ENCODE measurements at regions not wholly inside any gene's neighbourhood (a gene's known extent, or its start where the extent isn't known, plus 50 kb on each side); places are given as distances from the start of the nearest gene placed in this dataset.
"Not testable (repeated sequence)": the region's sequence is repeated elsewhere in the genome, so short reads cannot be mapped to it uniquely, and the experiment has no call there.

DNA sequence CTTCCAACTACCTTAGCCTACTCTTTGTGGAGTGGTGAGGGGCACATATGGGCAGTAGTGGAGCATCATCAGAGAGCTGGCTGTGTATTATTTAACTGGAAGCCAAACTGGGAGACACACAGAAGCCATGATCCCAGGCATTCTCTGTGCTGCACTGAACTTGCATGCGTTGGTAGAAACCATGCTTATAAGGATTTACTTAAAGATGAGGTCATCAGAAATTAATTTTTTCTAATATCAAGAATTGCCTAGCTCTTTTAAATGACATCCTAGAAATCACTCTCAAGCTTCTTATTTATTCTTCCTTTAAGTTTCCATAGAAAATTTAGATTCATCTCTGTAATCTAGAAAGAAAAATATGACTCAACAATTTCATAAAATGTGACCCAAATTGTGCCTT is 136.2 kb downstream of the KCNK1 start:
- Mint-ChIP-seq H3K36me3 (ENCODE audit: low read depth) (no peaks in the 10 kb centered on the region), H3K4me1 (ENCODE audit: low read depth) (no peaks in the 10 kb centered on the region), H3K27ac (no peak overlapping the region), H3K27me3 (peaks cover 17% of the 10 kb centered on the region), H3K4me3 (no peak overlapping the region), H3K9me3 (no peaks in the 10 kb centered on the region)
- no peak for DNase-seq

DNA sequence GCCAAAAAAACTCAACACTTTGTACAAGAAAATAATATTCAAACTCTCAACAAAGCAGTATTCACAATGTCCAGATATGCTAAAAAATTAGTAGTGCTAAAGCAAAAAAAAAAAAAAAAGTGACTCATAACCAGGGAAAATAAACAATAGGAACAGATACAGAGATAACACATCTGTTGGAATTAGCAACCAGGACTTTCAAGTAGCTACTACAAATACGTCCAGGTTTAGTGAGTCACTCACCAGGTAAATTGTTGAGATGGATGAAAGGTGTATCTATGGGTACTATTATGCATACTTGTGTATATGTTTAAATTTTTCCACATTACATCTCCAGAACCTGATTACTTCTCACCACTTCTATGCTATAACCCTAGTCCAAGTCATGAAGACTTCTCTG is 144.8 kb upstream of the SLC35F3 start:
- Mint-ChIP-seq H3K4me3 (no peak overlapping the region), H3K9me3 (no peaks in the 10 kb centered on the region), H3K4me1 (ENCODE audit: low read depth) (no peaks in the 10 kb centered on the region), H3K27me3 (peaks cover 18% of the 10 kb centered on the region), H3K27ac (no peak overlapping the region), H3K36me3 (ENCODE audit: low read depth) (no peaks in the 10 kb centered on the region)
- DNase-seq = no peak

GRCh38 chr1:233764304-233764703 is 140.2 kb upstream of the SLC35F3 start:
- H3K36me3 Mint-ChIP-seq (ENCODE audit: low read depth); DNase-seq; H3K4me3 Mint-ChIP-seq; H3K4me1 Mint-ChIP-seq (ENCODE audit: low read depth); H3K27ac Mint-ChIP-seq; H3K9me3 Mint-ChIP-seq: not testable (repeated sequence)
- H3K27me3 Mint-ChIP-seq = peaks cover 25% of the 10 kb centered on the region

- no peaks in the 10 kb centered on the region for H3K4me1 Mint-ChIP-seq (ENCODE audit: low read depth)
- peaks cover 2% of the 10 kb centered on the region for H3K9me3 Mint-ChIP-seq
- H3K27me3 Mint-ChIP-seq = peaks cover 20% of the 10 kb centered on the region
- H3K36me3 Mint-ChIP-seq (ENCODE audit: low read depth) = no peaks in the 10 kb centered on the region
- H3K4me3 Mint-ChIP-seq = no peak overlapping the region
- H3K27ac Mint-ChIP-seq = no peak overlapping the region
- no peak for DNase-seq
Observed at GRCh38 chr1:233777566-233777965, 126.9 kb upstream of the SLC35F3 start.

GRCh38 chr1:233780049-233780448 is 124.4 kb upstream of the SLC35F3 start:
- H3K4me3 Mint-ChIP-seq = no peak overlapping the region
- peaks cover 15% of the 10 kb centered on the region for H3K27me3 Mint-ChIP-seq
- no peaks in the 10 kb centered on the region for H3K4me1 Mint-ChIP-seq (ENCODE audit: low read depth)
- DNase-seq = no peak
- peaks cover 2% of the 10 kb centered on the region for H3K9me3 Mint-ChIP-seq
- H3K27ac Mint-ChIP-seq = no peak overlapping the region
- no peaks in the 10 kb centered on the region for H3K36me3 Mint-ChIP-seq (ENCODE audit: low read depth)

GRCh38 chr1:233782937-233783586 is 121.4 kb upstream of the SLC35F3 start:
- DNase-seq = no peak
- H3K27ac Mint-ChIP-seq = no peak overlapping the region
- no peak overlapping the region for H3K4me3 Mint-ChIP-seq
- peaks cover 10% of the 10 kb centered on the region for H3K27me3 Mint-ChIP-seq
- no peaks in the 10 kb centered on the region for H3K36me3 Mint-ChIP-seq (ENCODE audit: low read depth)
- peaks cover 2% of the 10 kb centered on the region for H3K9me3 Mint-ChIP-seq
- no peaks in the 10 kb centered on the region for H3K4me1 Mint-ChIP-seq (ENCODE audit: low read depth)

GRCh38 chr1:233787599-233787998 is 116.9 kb upstream of the SLC35F3 start:
- H3K27ac Mint-ChIP-seq = no peak overlapping the region
- no peaks in the 10 kb centered on the region for H3K9me3 Mint-ChIP-seq
- DNase-seq = no peak
- H3K4me3 Mint-ChIP-seq = no peak overlapping the region
- H3K36me3 Mint-ChIP-seq (ENCODE audit: low read depth) = no peaks in the 10 kb centered on the region
- no peaks in the 10 kb centered on the region for H3K4me1 Mint-ChIP-seq (ENCODE audit: low read depth)
- H3K27me3 Mint-ChIP-seq = peaks cover 29% of the 10 kb centered on the region

DNA sequence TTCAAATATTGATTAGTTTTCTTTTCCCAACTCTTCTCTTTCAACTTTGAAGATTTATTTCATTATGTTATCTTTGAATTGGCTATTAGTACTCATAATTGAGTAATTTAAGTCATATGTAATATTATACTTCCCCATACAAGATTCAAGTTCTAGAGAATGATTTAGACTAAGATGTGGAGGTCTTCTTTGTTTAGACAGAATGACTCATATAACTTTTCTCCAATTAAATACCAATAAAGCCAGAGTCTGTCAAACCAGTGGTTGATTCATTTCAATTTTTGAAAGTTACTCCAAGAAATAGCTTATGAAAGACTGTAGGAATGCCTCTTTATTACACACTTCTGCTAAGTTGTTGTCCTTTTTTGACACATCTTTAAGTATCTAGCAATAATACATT is 115.8 kb upstream of the SLC35F3 start:
- no peaks in the 10 kb centered on the region for H3K36me3 Mint-ChIP-seq (ENCODE audit: low read depth)
- H3K27ac Mint-ChIP-seq = no peak overlapping the region
- no peak overlapping the region for H3K4me3 Mint-ChIP-seq
- no peaks in the 10 kb centered on the region for H3K4me1 Mint-ChIP-seq (ENCODE audit: low read depth)
- H3K9me3 Mint-ChIP-seq = no peaks in the 10 kb centered on the region
- peaks cover 29% of the 10 kb centered on the region for H3K27me3 Mint-ChIP-seq
- DNase-seq = no peak

GRCh38 chr1:233790121-233790520 is 114.4 kb upstream of the SLC35F3 start:
- H3K27me3 Mint-ChIP-seq = peaks cover 29% of the 10 kb centered on the region
- no peaks in the 10 kb centered on the region for H3K36me3 Mint-ChIP-seq (ENCODE audit: low read depth)
- H3K4me3 Mint-ChIP-seq = no peak overlapping the region
- no peaks in the 10 kb centered on the region for H3K4me1 Mint-ChIP-seq (ENCODE audit: low read depth)
- H3K9me3 Mint-ChIP-seq = no peaks in the 10 kb centered on the region
- DNase-seq = no peak
- H3K27ac Mint-ChIP-seq = no peak overlapping the region

DNA sequence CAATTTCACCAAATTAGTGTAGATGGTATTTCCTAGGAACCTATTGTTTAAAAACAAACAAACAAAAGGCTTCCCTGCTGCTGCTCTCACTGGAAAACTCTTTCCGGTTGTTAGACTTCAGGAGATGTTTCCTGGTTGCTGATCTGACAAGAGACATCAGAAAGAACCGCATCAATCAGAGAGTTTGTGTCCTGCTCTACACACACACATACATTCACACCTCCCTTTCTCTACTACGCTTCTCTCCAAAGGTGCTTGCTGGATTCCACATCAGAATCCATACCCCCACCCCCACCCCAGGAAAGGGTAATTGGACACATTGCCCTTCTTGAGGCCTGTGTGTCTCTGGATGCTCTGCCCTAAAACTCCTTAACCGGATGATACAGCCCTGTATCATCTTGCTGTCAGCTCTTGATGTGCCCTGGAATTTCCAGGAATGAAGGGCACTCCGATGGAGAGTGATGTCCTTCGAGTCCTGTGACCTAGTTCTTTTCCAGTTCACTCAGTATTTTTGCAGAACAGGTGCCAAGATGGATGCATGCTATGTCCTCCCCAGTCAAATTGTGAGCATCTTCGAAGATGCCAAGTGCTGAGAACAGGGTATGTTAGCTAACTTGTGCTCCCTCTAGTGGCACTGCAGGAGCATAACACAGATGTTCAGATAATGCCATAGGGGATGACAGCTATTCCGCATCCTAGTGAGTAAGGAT is 113.7 kb upstream of the SLC35F3 start:
- no peaks in the 10 kb centered on the region for H3K9me3 Mint-ChIP-seq
- no peaks in the 10 kb centered on the region for H3K36me3 Mint-ChIP-seq (ENCODE audit: low read depth)
- peaks cover 29% of the 10 kb centered on the region for H3K27me3 Mint-ChIP-seq
- no peak overlapping the region for H3K4me3 Mint-ChIP-seq
- H3K27ac Mint-ChIP-seq = no peak overlapping the region
- DNase-seq = peak; percentile 28
- H3K4me1 Mint-ChIP-seq (ENCODE audit: low read depth) = no peaks in the 10 kb centered on the region

DNA sequence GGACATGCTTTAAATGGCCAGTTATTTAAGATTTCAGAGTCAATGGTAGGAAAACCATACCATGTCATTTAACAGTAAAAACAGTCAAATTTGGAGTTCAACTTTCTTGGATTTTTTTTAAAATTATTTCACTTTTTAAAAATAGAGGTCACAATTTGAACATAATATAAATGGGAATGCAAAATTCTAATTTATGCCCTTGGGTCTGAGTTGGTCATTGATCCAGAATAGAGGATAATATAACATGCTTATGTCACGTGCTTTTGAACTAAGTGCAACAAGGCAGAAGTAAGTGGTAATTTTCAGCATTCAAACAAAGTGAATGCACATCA is 113.1 kb upstream of the SLC35F3 start:
- Mint-ChIP-seq H3K9me3 (no peaks in the 10 kb centered on the region), H3K27me3 (peaks cover 29% of the 10 kb centered on the region), H3K27ac (no peak overlapping the region), H3K4me1 (ENCODE audit: low read depth) (no peaks in the 10 kb centered on the region), H3K36me3 (ENCODE audit: low read depth) (no peaks in the 10 kb centered on the region), H3K4me3 (no peak overlapping the region)
- DNase-seq = no peak

DNA sequence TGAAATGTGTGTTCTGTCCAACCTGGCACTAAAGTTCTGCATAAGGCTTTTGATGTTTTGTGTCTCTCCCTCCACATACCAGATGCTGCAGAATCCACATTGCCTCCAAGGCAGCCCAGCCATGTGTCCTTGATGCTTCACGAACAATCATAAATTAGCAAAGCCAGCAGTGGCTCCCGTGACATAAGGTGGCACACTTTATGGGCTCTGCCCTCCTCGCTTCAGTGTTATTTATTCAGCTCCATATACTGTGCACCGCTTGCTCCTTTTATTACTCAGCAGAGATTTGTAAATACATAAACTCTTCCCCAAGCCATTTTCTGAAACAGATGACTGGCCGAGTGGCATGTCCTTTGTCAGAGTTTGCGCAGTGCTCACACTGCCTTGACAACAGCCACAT is 112.8 kb upstream of the SLC35F3 start:
- Mint-ChIP-seq H3K9me3 (no peaks in the 10 kb centered on the region), H3K27me3 (peaks cover 29% of the 10 kb centered on the region), H3K4me1 (ENCODE audit: low read depth) (no peaks in the 10 kb centered on the region), H3K4me3 (no peak overlapping the region), H3K27ac (no peak overlapping the region), H3K36me3 (ENCODE audit: low read depth) (no peaks in the 10 kb centered on the region)
- DNase-seq = no peak

- Mint-ChIP-seq H3K27ac (no peak overlapping the region), H3K9me3 (peaks cover 5% of the 10 kb centered on the region), H3K4me3 (no peak overlapping the region), H3K36me3 (ENCODE audit: low read depth) (no peaks in the 10 kb centered on the region), H3K27me3 (peaks cover 27% of the 10 kb centered on the region), H3K4me1 (ENCODE audit: low read depth) (no peaks in the 10 kb centered on the region)
- no peak for DNase-seq
Observed at GRCh38 chr1:233794863-233795262, 109.6 kb upstream of the SLC35F3 start.

DNA sequence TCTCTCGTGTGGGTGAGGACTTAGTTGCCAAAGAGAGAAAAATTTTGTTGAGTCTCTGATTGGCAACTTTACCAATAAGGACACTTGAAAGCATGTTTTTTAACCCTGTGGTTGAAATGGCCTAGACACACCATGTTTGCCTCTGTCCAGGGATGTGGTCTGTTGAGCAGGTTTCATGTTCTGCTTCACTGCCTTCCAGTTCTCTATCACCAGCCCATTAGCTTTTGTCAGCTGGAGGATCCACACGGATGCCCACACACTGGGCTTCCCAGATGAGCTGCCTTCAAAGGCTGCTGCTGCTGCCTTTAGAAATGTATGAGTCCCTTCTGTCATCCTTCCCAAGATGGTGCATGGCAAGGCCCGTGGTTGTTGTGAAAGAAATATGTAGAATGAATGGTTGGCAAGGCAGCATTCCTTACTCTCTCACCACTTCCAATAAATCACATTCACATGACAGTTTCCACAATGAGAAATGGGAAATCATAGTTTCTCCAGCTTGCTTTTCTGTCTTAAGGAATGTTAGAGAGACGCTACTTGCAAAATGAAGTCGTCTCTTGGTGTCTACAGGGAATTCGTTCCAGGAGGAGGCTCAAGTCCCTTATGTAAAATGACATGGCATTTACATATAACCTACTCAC is 108.2 kb upstream of the SLC35F3 start:
- Mint-ChIP-seq H3K27me3 (peaks cover 28% of the 10 kb centered on the region), H3K9me3 (peaks cover 5% of the 10 kb centered on the region), H3K36me3 (ENCODE audit: low read depth) (no peaks in the 10 kb centered on the region), H3K4me1 (ENCODE audit: low read depth) (no peaks in the 10 kb centered on the region), H3K4me3 (no peak overlapping the region), H3K27ac (no peak overlapping the region)
- no peak for DNase-seq

- no peak for DNase-seq
- H3K4me1 Mint-ChIP-seq (ENCODE audit: low read depth) = no peaks in the 10 kb centered on the region
- H3K36me3 Mint-ChIP-seq (ENCODE audit: low read depth) = no peaks in the 10 kb centered on the region
- peaks cover 10% of the 10 kb centered on the region for H3K9me3 Mint-ChIP-seq
- no peak overlapping the region for H3K27ac Mint-ChIP-seq
- H3K4me3 Mint-ChIP-seq = no peak overlapping the region
- H3K27me3 Mint-ChIP-seq = peaks cover 30% of the 10 kb centered on the region
Observed at GRCh38 chr1:233802611-233803010, 101.9 kb upstream of the SLC35F3 start.

All from activated T-cell treated with anti-CD3 and anti-CD28 coated beads, Interleukin-2, amount 50 U/mL, for 24 hours (primary cell).